Activated CD8-positive, alpha-beta memory T cell treated with anti-CD3 and anti-CD28 coated beads for 48 hours (primary cell): ENCODE measurements at regions not wholly inside any gene's neighbourhood (a gene's known extent, or its start where the extent isn't known, plus 50 kb on each side); places are given as distances from the start of the nearest gene placed in this dataset.
"Not testable (repeated sequence)": the region's sequence is repeated elsewhere in the genome, so short reads cannot be mapped to it uniquely, and the experiment has no call there.

ENCODE experiments used
- DNase-seq, 3 experiments: peaks; one replicate each; pipeline ENCODE4 v3.0.0-alpha.2; 2020; ENCODE audit warnings: low read depth in 2 of 3, low spot score in 2 of 3

DNA sequence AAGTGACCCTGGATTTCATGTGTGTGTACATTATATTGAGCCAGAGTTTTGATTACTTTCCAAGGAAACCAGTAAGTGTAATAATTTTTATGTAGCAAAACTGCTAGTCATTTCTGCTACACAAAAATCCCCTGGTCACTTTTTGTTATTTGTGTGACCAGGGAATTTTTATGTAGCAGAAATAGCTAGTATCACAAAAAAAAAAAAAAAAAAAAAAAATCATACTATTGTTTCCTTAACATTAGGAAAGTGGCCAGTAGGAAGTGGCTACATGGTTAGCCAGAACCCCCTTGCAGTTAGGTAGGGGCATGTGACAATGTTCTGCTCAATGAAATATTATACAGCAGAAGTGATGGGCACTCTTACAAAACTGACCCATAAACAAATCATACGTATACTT, 434.0 kb upstream of the BTBD3 start:
- DNase-seq: no peak

DNA sequence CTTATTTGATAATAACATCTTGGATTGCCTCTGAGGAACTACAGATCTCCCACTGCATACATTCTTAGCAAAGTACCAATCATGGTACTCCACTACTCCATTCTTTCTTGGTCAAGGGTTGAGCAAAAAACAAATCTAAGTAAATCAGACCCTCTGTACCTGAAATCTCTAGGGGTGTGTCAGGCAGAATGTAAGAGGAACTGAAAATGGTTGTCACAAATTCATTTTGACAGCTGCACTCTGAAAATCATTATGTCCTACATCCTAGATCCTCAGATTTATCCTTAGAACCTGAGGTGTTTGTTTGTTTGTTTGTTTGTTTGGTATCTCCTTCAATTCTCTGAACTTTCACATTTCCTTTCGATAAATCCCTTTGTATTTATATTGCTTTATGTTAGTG, 433.2 kb upstream of the BTBD3 start:
- DNase-seq: no peak

DNA sequence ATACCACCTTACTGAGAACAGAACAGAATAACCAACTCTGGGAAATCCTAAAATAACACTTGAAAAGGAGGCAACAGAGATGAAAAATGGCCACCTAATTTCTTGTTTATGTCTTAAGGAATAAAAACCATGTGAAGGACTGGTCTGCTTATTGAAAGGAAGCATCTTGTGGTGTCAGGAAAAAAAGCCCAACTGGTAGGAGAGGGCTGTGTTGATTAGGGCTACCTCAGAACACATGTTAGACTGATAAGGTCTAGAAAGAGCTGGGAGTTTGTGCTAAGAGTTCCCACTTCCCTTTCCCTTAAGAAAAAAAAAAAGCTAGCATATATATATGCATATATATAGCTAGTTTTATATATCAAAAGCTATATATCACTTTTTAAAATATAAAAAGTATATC, 425.3 kb upstream of the BTBD3 start:
- DNase-seq: no peak

DNA sequence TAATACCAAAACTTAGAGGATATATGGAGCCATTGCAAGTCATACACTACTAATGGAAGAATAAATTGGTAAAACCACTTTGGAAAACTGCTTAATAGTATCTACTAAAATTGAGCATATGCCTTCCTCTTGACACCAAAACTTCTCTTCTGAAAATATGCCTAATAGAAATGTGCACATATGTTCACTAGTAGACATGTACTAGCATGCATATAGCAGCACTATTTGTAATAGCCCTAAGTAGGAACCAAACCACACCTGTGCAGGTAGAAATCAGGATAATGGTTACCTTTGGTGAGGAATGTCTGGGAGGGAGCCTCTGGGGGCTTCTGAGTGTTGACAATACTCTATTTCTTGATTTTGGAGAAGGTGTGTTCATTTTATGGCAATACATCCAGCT, 424.8 kb upstream of the BTBD3 start:
- DNase-seq: no peak

DNA sequence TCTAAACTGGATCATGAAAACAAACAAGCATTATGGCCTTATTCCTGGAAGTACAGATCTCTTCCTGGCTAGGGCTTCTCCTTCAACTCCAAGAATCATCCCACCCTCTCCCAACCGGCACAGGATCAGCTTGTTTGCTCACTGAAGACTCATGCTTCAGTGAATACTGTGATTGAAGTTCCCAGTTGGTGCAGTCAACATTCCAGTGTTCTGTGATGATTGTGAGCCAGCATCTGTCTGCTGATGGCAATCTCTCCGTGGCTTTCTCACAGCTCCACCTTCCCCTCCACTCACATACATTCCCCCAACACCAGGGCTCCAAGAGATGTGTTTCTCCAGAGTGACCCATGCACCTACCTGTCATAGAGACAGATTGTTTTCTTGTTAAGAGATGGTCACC, 421.3 kb upstream of the BTBD3 start:
- no peak for DNase-seq

DNA sequence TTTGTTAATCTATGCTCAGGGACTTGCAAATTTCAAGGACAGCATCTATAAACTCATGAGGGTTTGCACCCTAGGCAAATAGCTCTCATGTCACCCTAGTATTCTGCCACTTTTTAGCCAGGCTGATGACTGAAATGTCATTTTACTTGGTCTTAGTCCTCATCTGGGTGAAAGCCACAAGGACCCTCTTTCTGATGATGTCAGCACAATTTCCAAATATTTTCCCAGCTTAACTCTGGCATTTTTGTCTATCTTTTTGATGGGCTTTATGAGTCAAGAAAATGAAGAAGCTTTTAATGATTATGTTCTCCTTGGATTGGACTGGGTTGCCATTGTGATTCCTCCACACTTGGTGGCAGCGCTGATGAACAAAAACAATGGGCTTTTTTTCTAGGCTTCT, 420.1 kb upstream of the BTBD3 start:
- no peak for DNase-seq

DNA sequence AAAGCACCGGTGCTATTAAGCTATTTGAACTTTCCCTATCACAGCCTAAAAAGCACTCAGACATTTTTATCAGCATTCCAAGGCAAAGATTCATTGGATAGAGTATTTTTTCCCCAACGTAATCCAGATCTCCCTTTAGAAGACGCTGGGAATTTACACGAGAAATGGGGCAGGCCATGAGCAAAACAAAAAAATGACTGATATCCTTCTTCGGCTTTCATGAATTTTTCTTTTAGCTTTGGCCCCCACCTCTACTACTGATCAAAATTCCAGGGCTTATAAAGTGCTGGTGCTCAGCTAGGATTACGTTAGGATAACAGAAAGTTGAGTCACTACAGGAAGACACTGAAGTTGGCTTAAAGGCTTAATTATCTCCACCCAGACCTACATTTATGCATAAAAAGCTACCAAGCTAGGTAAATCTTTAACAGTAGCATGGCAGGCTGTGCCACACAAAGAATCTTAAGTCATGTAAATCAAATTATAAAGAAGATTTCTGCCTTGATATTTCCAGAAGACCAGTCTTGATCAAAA, 418.5 kb upstream of the BTBD3 start:
- no peak for DNase-seq

DNA sequence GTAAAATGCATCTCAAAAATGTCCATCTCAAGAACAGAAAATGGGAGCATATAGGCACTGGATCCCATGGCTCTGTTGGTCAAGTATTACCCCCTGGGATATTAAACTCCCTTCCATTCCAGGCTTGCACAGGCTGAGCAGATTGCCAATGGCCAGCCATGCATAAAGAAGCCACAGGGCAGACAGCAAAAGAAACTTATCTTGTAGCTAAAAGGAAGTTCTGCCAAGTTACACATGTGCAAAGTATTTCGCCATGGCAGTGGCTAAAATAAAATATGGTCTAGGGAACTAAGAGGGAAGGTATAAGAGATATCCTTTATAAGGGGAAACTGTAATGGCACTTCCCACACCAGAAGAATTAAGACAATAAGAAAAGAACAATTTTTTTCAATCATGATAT, 415.6 kb upstream of the BTBD3 start:
- DNase-seq: no peak

DNA sequence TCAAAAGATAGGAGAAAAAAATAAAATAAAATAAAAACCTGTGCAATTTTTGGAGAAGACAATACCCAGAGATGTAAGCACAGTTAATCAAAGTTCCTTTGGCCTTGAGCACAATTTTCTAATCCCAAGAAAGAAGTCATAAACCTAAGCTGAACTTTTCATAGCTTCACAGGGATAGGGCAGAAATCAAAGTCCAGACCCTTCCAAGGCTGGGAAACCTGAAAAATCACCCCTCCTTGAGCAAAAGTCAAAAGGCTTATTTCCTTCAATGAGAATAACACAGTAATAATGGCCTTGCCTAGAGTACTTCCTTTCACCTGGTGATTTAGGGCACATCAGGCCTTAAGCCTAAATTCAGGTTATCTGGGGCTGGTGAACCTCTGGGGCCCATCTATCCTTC, 415.0 kb upstream of the BTBD3 start:
- no peak for DNase-seq

DNA sequence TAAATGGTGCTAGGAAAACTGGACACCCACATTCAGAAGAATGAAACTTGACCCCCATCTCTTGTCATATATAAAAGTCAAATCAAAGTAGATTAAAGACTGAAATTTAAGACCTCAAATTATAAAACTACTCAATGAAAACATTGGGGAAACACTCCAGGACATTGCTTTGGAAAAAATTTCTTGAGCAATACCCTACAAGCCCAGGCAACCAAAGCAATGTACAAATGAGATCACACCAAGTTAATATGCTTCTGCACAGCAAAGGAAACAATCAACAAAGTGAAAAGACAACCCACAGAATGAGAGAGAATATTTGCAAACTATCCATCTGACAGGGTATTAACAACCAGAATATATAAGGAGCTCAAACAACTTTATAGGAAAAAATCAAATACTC, 407.9 kb upstream of the BTBD3 start:
- DNase-seq: no peak

DNA sequence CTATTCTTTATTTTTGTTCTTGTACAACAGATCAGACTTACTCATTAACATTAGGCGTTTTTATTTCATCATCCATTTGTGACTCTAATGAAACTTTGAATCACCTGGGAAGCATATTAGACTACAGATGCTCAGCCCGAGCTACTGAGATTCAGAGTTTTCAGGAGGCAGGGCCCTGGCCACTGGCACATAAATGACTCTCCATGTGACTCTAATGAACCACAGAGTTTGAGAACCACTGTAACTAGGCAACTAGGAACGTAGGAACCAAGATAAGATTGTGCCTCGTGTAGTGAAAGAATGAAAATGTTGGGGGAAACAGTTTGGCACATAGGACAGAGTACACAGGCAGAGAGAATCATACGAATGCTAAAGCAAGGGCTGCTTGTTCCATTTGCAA, 405.9 kb upstream of the BTBD3 start:
- DNase-seq: no peak

DNA sequence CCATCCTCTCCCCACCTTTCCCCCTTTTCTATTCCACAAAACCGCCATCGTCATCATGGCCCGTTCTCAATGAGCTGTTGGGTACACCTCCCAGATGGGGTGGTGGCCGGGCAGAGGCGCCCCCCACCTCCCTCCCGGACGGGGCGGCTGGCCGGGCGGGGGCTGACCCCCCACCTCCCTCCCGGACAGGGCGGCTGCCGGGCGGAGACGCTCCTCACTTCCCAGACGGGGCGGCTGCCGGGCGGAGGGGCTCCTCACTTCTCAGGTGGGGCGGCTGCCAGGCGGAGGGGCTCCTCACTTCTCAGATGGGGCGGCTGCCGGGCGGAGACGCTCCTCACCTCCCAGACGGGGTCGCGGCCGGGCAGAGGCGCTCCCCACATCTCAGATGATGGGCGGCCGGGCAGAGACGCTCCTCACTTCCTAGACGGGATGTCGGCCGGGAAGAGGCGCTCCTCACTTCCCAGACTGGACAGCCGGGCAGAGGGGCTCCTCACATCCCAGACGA, 404.4 kb upstream of the BTBD3 start:
- not testable (repeated sequence) for DNase-seq

DNA sequence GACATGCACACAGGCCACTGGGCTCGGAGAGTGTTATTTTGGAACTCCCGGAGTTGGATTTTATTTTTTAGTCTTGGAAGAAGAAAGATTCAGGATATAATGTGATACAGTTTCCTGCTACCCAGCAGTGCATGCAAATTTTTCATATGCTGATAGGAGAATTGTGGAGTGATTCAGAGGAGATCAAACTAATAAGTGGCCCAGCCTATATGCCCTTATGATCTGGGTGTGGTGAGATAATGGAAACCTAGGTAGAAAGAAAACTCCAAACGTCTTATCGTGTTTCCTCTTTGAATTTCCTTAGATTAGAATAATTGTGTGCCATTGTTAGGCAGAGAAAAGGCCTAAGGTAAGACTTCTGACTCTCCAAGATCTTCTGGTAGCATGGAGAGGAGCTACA, 401.2 kb upstream of the BTBD3 start:
- no peak for DNase-seq

DNA sequence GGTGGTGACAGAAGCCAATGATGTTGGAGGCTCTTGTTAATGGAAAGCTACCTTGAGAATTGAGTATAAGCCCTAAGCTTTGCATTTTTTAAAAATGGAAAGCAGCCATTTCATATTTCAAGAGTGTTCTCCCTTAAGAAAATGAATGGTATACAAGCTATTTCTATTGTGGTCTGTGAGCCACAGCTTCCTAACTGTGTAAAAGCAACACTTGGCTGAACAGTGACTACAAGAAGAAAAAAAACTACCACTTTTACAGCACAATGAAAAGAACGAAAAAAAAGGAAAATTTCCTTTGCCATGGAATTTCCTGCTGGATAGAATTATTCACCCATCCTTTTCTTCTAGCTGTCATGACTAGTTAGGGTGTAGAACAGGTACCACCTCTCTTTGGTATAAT, 397.1 kb upstream of the BTBD3 start:
- no peak for DNase-seq

DNA sequence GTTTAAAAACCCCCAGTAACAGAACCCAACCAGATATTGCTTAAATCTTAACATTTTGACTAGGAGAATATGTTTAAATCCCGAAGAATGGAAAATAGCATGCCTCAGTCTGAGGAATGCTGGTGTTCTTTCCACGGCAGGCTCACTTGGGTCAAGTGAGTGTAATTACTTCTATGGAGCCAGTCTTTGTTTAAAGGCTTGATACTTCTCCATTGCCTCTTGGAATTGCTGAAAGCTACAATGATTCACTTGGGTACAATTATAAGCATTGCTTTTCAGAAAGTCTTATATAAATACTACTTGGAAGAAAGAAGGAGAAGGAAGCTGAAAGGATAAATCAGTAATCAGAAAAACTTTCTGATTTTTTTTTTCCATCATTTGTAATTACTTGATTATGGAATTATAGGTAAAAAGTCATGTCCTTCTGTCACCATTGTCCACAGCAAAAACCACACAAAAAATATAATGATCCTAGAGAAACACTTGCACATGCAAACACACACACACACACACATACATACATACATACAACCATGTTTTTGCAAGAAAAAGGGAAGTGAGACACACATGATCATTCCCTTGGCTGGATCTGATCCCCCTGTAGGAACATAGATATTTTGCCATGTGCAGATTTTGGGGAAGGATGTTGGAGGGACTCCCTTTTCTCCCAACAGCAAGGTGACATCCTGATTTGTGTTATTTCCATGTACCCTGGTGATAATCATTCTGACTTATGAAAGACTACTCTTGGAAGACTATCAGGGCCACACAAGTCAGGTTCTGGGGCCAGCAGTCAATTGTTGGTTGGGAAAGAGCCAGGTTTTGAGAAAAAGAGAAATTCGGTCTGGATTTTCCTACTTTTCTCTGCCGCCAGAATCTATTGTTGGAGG, 396.0 kb upstream of the BTBD3 start:
- DNase-seq: no peak

DNA sequence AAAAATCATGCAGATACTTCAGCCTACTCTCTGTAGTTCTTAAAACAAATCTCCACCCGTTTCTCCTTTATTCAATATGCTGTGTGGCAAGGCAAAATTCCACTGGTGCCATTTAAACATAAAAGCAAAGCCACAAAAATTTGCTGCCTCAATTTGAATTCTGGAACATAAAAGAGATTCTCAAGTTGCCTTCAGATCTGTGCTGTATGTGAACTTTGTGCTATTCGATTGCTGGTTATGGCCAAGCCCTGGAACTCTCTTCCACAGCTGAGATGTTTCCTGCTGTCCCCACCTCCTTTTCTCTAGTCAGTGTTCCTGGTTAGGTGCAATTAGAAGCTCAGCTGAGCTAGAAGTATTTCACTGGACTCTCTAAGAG, 395.3 kb upstream of the BTBD3 start:
- no peak for DNase-seq

DNA sequence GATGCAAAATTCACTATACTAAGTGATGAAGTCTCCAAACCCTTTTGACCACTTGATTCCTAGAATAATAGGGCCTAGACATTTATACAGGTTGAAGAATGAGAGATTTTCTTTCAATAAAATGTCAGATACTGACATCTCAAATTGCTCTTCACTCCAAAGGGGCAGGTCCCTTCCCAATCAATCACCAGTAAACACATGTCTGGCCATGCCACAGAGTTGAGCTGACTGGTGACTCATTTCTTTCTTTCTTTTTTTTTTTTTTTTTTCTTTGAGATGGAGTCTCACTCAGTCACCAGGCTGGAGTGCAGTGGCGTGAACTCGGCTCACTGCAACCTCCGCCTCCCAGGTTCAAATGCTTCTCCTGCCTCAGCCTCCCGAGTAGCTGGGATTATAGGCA, 388.6 kb upstream of the BTBD3 start:
- DNase-seq: no peak

DNA sequence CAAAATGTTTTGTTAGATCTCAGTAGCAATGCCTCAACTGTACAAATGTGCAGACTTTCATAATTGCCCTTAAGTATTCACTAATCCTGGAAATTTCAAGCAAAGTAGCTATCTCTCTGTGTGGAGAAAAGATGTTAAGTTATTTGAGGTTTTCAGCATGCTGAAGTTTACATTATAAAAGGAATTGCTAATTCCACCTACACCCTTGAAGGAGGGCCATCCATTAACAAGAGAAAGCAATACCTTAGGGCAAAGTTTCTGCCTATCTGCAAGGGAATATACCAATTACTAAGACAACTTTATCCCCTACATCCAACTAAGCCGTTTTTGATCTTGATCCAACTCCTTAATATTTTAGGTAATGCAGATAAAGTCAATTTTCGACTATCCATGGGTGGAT, 380.7 kb upstream of the BTBD3 start:
- no peak for DNase-seq

DNA sequence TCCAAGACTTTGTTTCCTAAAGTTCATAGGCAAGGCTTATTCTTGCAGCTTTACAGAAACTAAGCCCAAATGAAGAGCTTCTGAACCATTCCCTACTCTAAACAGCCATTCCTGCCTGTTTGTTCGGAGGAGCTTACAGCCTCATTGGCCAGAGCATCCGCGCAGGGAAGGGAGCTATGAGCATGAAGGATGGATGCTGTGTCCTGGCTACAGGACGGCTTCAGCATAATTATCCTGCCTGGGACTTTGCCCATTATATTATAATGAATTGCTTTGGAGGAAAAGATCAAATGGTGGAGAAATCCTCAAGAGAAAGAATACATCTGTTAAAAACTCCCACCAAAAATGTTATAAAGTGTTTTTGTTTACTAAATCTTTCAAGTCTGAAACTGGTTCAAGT, 378.2 kb upstream of the BTBD3 start:
- no peak for DNase-seq

DNA sequence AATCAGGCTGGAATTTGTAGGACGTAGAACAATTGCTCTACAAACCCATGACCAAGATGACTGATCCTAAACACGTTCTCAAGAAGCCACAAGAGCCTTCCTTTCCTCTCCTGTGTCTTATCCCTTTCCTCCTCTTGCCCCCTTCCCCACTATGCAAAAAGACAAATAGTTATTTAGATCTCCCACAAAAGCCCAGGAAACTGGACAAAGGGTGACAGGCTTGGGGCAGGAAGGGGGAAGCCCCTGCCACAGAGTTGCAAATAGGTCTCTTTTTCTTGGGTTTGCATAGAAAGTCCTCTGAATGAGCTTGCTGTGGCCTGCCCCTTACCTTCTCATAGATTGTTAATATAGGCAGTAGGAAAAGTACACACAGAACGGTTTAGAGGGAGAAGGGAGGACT, 377.1 kb upstream of the BTBD3 start:
- no peak for DNase-seq

DNA sequence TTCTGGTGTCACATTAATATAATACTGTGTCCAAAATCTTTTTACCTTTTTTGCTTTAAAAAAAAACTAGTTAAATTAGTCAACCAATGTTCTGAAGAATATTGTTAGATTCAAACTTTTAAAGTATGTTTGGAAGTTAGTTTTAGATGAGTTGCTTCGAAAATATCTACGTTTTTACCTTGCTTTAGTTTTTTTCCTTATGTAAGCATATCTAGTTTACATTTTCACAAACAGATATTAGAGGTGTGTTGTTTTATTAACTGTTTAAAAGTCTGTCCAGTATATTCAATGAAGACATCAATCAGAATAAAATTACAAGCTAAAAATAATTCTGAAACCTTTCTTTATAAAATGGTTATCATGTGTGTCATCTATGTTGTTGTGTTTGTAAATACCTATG, 375.0 kb upstream of the BTBD3 start:
- DNase-seq: no peak

DNA sequence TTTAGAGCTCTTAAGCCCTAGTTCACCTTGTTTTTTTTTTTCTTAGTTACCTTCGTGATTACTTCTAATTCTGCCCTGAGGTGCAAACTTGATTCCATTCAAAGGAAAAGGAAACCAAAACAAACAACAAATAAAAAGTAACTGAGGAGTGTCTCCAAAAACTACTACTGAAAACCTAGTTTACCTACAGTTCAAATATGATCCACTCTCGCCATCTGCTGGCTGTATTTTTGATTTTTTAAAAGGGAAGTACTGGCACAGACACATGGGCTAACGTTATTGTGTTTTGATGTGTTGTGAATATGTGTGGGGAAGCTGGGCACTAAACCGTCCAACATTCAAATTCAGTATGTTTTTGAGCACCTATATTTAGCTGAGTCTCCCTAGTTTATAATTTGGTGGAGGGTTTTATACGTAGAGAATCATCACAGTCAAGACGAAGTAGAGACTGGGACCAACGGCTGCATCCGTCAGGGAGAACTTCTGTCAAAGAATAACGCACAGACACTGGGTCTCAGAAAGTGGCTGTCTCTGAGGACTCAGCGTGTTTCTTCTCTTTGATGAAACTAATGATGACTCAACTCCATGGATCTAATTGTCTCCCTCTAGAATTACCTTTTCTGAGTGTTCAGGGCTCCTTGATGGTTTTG, 373.5 kb upstream of the BTBD3 start:
- DNase-seq: no peak

DNA sequence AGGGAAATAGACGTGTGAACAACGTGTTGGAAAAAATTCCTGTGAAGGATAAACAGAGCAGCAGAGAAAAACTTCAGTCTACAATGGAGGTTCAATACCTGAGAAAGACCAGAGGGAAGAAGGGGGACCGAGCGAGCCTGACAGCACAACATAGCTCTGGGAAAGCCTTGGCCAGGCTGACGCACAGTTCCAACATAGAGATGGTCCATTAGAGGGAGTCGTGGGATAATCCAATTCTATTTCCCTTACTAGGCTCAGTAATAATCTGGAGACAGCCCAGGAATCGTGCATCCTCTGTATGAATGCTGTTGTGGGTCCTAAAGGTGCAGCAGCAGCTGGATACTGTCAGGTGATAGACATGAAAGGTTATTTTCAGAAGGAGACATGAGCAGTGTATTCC, 370.8 kb upstream of the BTBD3 start:
- DNase-seq: no peak
